ENCODE measurements at regions not wholly inside any gene's neighbourhood (a gene's known extent, or its start where the extent isn't known, plus 50 kb on each side); places are given as distances from the start of the nearest gene placed in this dataset.

- TF ChIP-seq YY1 (IDR thresholded peaks at IDR 0.05; ENCODE audit: insufficient read depth, insufficient read length) (no peak), ZNF274 (IDR thresholded peaks at IDR 0.05; ENCODE audit: low read depth, low read length) (no peak)
Measured at GRCh38 chr3:153958635-153959595, 162.3 kb upstream of the ARHGEF26 start.

All from NT2/D1 (cell line).